ENCODE measurements at regions not wholly inside any gene's neighbourhood (a gene's known extent, or its start where the extent isn't known, plus 50 kb on each side); places are given as distances from the start of the nearest gene placed in this dataset.

GRCh38 chr5:4540375-4541173, 599.6 kb upstream of the ADAMTS16 start:
- Mint-ChIP-seq H3K27ac (no peak overlapping the region), H3K36me3 (ENCODE audit: low read depth) (no peaks in the 10 kb centered on the region), H3K4me3 (no peak overlapping the region), H3K27me3 (no peaks in the 10 kb centered on the region), H3K9me3 (ENCODE audit: low read depth) (peaks cover 6% of the 10 kb centered on the region), H3K4me1 (no peaks in the 10 kb centered on the region)
- no peak for ATAC-seq
- CTCF ChIA-PET, result no interaction called here
- POLR2A ChIA-PET, result no interaction called here
- intact Hi-C loops (cut with DNase I, micrococcal nuclease), result no loop called here
- no peak for DNase-seq

- Mint-ChIP-seq H3K9me3 (ENCODE audit: low read depth) (peaks cover 6% of the 10 kb centered on the region), H3K36me3 (ENCODE audit: low read depth) (no peaks in the 10 kb centered on the region), H3K27me3 (no peaks in the 10 kb centered on the region), H3K27ac (no peak overlapping the region), H3K4me3 (no peak overlapping the region), H3K4me1 (no peaks in the 10 kb centered on the region)
- no peak for DNase-seq
- no peak for ATAC-seq
- CTCF ChIA-PET, result no interaction called here
- intact Hi-C loops (cut with DNase I, micrococcal nuclease), result no loop called here
- POLR2A ChIA-PET, result no interaction called here
These were observed 598.8 kb upstream of the ADAMTS16 start for GRCh38 chr5:4541334-4541733.

- H3K27ac Mint-ChIP-seq, result no peak overlapping the region
These were observed 597.9 kb upstream of the ADAMTS16 start for GRCh38 chr5:4542145-4542778.

GRCh38 chr5:4544049-4544670, 596.0 kb upstream of the ADAMTS16 start:
- CTCF ChIA-PET, result interaction anchor here (0.5 to 0.7 kb wide), 2 partner anchors 253 to 728 kb away, joined by 3 read pairs; no protein-coding TSS in a partner anchor

More at GRCh38 chr5:4542145-4542778, 597.9 kb upstream of the ADAMTS16 start:
- POLR2A ChIA-PET, result no interaction called here
- H3K27me3 Mint-ChIP-seq, result no peaks in the 10 kb centered on the region
- CTCF ChIA-PET, result no interaction called here
- H3K9me3 Mint-ChIP-seq (ENCODE audit: low read depth), result peaks cover 5% of the 10 kb centered on the region
- H3K4me3 Mint-ChIP-seq, result no peak overlapping the region
- intact Hi-C loops (cut with DNase I, micrococcal nuclease), result no loop called here
- ATAC-seq (no peak), DNase-seq (no peak)
- no peaks in the 10 kb centered on the region for H3K36me3 Mint-ChIP-seq (ENCODE audit: low read depth)
- no peaks in the 10 kb centered on the region for H3K4me1 Mint-ChIP-seq

GRCh38 chr5:4547547-4547946, 592.6 kb upstream of the ADAMTS16 start:
- ChIA-PET POLR2A (no interaction called here), CTCF (no interaction called here)
- no peaks in the 10 kb centered on the region for H3K36me3 Mint-ChIP-seq (ENCODE audit: low read depth)
- peaks cover 4% of the 10 kb centered on the region for H3K9me3 Mint-ChIP-seq (ENCODE audit: low read depth)
- no peak for DNase-seq
- H3K27ac Mint-ChIP-seq, result no peak overlapping the region
- intact Hi-C loops (cut with DNase I, micrococcal nuclease), result no loop called here
- H3K27me3 Mint-ChIP-seq, result no peaks in the 10 kb centered on the region
- H3K4me3 Mint-ChIP-seq, result no peak overlapping the region
- H3K4me1 Mint-ChIP-seq, result no peaks in the 10 kb centered on the region
- no peak for ATAC-seq

More at GRCh38 chr5:4544049-4544670, 596.0 kb upstream of the ADAMTS16 start:
- no peak overlapping the region for H3K4me3 Mint-ChIP-seq
- peaks cover 4% of the 10 kb centered on the region for H3K9me3 Mint-ChIP-seq (ENCODE audit: low read depth)
- intact Hi-C loops (cut with DNase I, micrococcal nuclease), result no loop called here
- no peaks in the 10 kb centered on the region for H3K27me3 Mint-ChIP-seq
- DNase-seq (no peak), ATAC-seq (no peak)
- H3K27ac Mint-ChIP-seq, result no peak overlapping the region
- POLR2A ChIA-PET, result interaction anchor here (0.6 kb wide), 1 partner anchor 187 kb away, joined by 8 read pairs; no protein-coding TSS in a partner anchor
- H3K4me1 Mint-ChIP-seq, result no peaks in the 10 kb centered on the region
- H3K36me3 Mint-ChIP-seq (ENCODE audit: low read depth), result no peaks in the 10 kb centered on the region

- Mint-ChIP-seq H3K27me3 (no peaks in the 10 kb centered on the region), H3K4me3 (no peak overlapping the region), H3K9me3 (ENCODE audit: low read depth) (peaks cover 4% of the 10 kb centered on the region), H3K36me3 (ENCODE audit: low read depth) (no peaks in the 10 kb centered on the region), H3K27ac (no peak overlapping the region), H3K4me1 (no peaks in the 10 kb centered on the region)
- ChIA-PET CTCF (no interaction called here), POLR2A (no interaction called here)
- intact Hi-C loops (cut with DNase I, micrococcal nuclease), result no loop called here
- ATAC-seq (no peak), DNase-seq (no peak)
These were observed 591.8 kb upstream of the ADAMTS16 start for GRCh38 chr5:4548341-4548740.

GRCh38 chr5:4549351-4549750, 590.8 kb upstream of the ADAMTS16 start:
- H3K4me3 Mint-ChIP-seq, result no peak overlapping the region
- DNase-seq, result no peak
- intact Hi-C loops (cut with DNase I, micrococcal nuclease), result no loop called here
- no peak overlapping the region for H3K27ac Mint-ChIP-seq
- POLR2A ChIA-PET, result no interaction called here
- no peak for ATAC-seq
- H3K4me1 Mint-ChIP-seq, result no peaks in the 10 kb centered on the region
- H3K9me3 Mint-ChIP-seq (ENCODE audit: low read depth), result peaks cover 4% of the 10 kb centered on the region
- no peaks in the 10 kb centered on the region for H3K27me3 Mint-ChIP-seq
- CTCF ChIA-PET, result no interaction called here
- no peaks in the 10 kb centered on the region for H3K36me3 Mint-ChIP-seq (ENCODE audit: low read depth)

GRCh38 chr5:4551034-4551433, 589.1 kb upstream of the ADAMTS16 start:
- Mint-ChIP-seq H3K4me1 (no peaks in the 10 kb centered on the region), H3K27me3 (no peaks in the 10 kb centered on the region), H3K4me3 (no peak overlapping the region), H3K27ac (no peak overlapping the region), H3K9me3 (ENCODE audit: low read depth) (peaks cover 4% of the 10 kb centered on the region), H3K36me3 (ENCODE audit: low read depth) (no peaks in the 10 kb centered on the region)
- no peak for ATAC-seq
- ChIA-PET POLR2A (no interaction called here), CTCF (no interaction called here)
- DNase-seq, result no peak
- intact Hi-C loops (cut with DNase I, micrococcal nuclease), result no loop called here

- DNase-seq (no peak), ATAC-seq (no peak)
- intact Hi-C loops (cut with DNase I, micrococcal nuclease), result no loop called here
- no peak overlapping the region for H3K4me3 Mint-ChIP-seq
- H3K4me1 Mint-ChIP-seq, result no peaks in the 10 kb centered on the region
- CTCF ChIA-PET, result no interaction called here
- H3K27ac Mint-ChIP-seq, result no peak overlapping the region
- POLR2A ChIA-PET, result no interaction called here
- no peaks in the 10 kb centered on the region for H3K36me3 Mint-ChIP-seq (ENCODE audit: low read depth)
- H3K9me3 Mint-ChIP-seq (ENCODE audit: low read depth), result peaks cover 5% of the 10 kb centered on the region
- no peaks in the 10 kb centered on the region for H3K27me3 Mint-ChIP-seq
These were observed 587.0 kb upstream of the ADAMTS16 start for GRCh38 chr5:4553130-4553529.

- ChIA-PET CTCF (no interaction called here), POLR2A (no interaction called here)
- H3K36me3 Mint-ChIP-seq (ENCODE audit: low read depth), result no peaks in the 10 kb centered on the region
- H3K4me3 Mint-ChIP-seq, result no peak overlapping the region
- no peak for ATAC-seq
- no peaks in the 10 kb centered on the region for H3K27me3 Mint-ChIP-seq
- no peak for DNase-seq
- H3K27ac Mint-ChIP-seq, result no peak overlapping the region
- no peaks in the 10 kb centered on the region for H3K4me1 Mint-ChIP-seq
- H3K9me3 Mint-ChIP-seq (ENCODE audit: low read depth), result peaks cover 5% of the 10 kb centered on the region
- intact Hi-C loops (cut with DNase I, micrococcal nuclease), result no loop called here
These were observed 586.2 kb upstream of the ADAMTS16 start for GRCh38 chr5:4553978-4554377.

- Mint-ChIP-seq H3K4me3 (no peak overlapping the region), H3K36me3 (ENCODE audit: low read depth) (no peaks in the 10 kb centered on the region), H3K9me3 (ENCODE audit: low read depth) (peaks cover 11% of the 10 kb centered on the region), H3K4me1 (no peaks in the 10 kb centered on the region), H3K27me3 (no peaks in the 10 kb centered on the region), H3K27ac (no peak overlapping the region)
- intact Hi-C loops (cut with DNase I, micrococcal nuclease), result no loop called here
- ChIA-PET CTCF (no interaction called here), POLR2A (interaction anchor here (0.6 kb wide), 1 partner anchor 662 kb away, joined by 3 read pairs; no protein-coding TSS in a partner anchor)
- no peak for DNase-seq
- no peak for ATAC-seq
These were observed 584.3 kb upstream of the ADAMTS16 start for GRCh38 chr5:4555725-4556285.

GRCh38 chr5:4561403-4561802, 578.7 kb upstream of the ADAMTS16 start:
- no peak overlapping the region for H3K27ac Mint-ChIP-seq
- peaks cover 19% of the 10 kb centered on the region for H3K9me3 Mint-ChIP-seq (ENCODE audit: low read depth)
- H3K4me1 Mint-ChIP-seq, result no peaks in the 10 kb centered on the region
- H3K27me3 Mint-ChIP-seq, result no peaks in the 10 kb centered on the region
- DNase-seq (no peak), ATAC-seq (no peak)
- no peaks in the 10 kb centered on the region for H3K36me3 Mint-ChIP-seq (ENCODE audit: low read depth)
- H3K4me3 Mint-ChIP-seq, result no peak overlapping the region
- intact Hi-C loops (cut with DNase I, micrococcal nuclease), result no loop called here
- ChIA-PET CTCF (no interaction called here), POLR2A (no interaction called here)

Data from activated CD4-positive, alpha-beta T cell treated with anti-CD3 and anti-CD28 coated beads for 36 hours (primary cell).